ENCODE measurements at regions not wholly inside any gene's neighbourhood (a gene's known extent, or its start where the extent isn't known, plus 50 kb on each side); places are given as distances from the start of the nearest gene placed in this dataset.

DNA sequence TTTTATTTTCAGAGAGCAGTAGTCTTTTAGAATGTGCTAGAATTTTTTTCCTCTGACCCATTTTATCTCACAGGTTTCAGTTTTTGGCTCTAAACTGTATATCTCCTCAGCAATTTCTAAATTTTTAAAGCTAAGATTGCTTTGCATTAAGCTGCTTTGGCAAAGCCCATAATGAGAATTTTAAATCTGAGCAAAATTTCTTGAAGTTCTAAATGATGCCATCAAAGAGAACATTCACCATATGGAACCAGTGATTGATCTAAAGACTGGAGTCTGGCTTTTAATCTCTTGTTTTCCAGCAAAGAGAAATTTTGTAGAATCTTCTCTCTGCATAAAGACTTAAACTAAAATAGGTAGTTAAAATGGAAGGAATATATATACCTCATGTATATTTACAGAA lies 313.6 kb downstream of the TBC1D32 start:
- TF ChIP-seq, protein P1, sequence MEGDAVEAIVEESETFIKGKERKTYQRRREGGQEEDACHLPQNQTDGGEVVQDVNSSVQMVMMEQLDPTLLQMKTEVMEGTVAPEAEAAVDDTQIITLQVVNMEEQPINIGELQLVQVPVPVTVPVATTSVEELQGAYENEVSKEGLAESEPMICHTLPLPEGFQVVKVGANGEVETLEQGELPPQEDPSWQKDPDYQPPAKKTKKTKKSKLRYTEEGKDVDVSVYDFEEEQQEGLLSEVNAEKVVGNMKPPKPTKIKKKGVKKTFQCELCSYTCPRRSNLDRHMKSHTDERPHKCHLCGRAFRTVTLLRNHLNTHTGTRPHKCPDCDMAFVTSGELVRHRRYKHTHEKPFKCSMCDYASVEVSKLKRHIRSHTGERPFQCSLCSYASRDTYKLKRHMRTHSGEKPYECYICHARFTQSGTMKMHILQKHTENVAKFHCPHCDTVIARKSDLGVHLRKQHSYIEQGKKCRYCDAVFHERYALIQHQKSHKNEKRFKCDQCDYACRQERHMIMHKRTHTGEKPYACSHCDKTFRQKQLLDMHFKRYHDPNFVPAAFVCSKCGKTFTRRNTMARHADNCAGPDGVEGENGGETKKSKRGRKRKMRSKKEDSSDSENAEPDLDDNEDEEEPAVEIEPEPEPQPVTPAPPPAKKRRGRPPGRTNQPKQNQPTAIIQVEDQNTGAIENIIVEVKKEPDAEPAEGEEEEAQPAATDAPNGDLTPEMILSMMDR (conservative IDR thresholded peaks at IDR 0.05 in 1 of 2, IDR thresholded peaks at IDR 0.05 in 1 of 2; ENCODE audit: low read depth in 1 of 2, low read length in 2 of 2), result no peak
- no peak for TF ChIP-seq EZH2 (IDR thresholded peaks at IDR 0.05; ENCODE audit: low read length, missing control alignments)
